Thyroid gland (tissue), 4 donors: ENCODE measurements at regions not wholly inside any gene's neighbourhood (a gene's known extent, or its start where the extent isn't known, plus 50 kb on each side); places are given as distances from the start of the nearest gene placed in this dataset.

ENCODE experiments used
- POLR2A ChIP-seq, 2 donors: fragments of 450-650 bp; IDR thresholded peaks; one replicate each; pipeline ENCODE4 v1.6.1; 2017; ENCODE audit warnings: antibody characterized with exemption in 2 of 2, mild to moderate bottlenecking in 2 of 2, moderate library complexity in 1 of 2
- TF ChIP-seq, protein P1 (sequence below), 6 experiments: fragments of 200-600 bp in 3 of 6; fragments of 450-650 bp in 3 of 6; sonication (generic) in 3 of 6; IDR thresholded peaks; one replicate each; pipeline ENCODE4 v1.5.1; 2016 to 2019; ENCODE audit warnings: antibody characterized with exemption in 6 of 6, mild to moderate bottlenecking in 2 of 6, inconsistent platforms in 1 of 6, moderate library complexity in 1 of 6

DNA sequence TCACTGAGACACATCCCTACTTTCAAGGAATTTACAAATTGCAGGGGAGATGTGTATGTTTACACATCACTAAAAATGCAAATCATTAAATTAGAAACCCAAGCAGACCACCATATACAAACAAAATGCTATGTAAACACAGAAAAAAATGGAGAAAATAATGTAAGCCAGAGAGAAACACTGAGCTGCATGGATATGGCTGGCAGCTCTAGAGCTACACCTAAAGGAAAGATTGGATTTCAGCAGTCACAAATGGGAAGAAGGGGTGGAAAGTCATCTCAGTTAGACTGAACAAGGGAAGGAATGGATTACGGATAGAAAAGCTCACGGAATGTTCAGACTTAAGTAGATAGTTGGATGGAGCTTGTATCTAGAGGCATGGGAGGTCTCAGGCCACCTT lies 186.3 kb downstream of the MOSPD2 start:
- TF ChIP-seq POLR2A (IDR thresholded peaks at IDR 0.05): no peak
- TF ChIP-seq, protein P1, sequence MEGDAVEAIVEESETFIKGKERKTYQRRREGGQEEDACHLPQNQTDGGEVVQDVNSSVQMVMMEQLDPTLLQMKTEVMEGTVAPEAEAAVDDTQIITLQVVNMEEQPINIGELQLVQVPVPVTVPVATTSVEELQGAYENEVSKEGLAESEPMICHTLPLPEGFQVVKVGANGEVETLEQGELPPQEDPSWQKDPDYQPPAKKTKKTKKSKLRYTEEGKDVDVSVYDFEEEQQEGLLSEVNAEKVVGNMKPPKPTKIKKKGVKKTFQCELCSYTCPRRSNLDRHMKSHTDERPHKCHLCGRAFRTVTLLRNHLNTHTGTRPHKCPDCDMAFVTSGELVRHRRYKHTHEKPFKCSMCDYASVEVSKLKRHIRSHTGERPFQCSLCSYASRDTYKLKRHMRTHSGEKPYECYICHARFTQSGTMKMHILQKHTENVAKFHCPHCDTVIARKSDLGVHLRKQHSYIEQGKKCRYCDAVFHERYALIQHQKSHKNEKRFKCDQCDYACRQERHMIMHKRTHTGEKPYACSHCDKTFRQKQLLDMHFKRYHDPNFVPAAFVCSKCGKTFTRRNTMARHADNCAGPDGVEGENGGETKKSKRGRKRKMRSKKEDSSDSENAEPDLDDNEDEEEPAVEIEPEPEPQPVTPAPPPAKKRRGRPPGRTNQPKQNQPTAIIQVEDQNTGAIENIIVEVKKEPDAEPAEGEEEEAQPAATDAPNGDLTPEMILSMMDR (IDR thresholded peaks at IDR 0.05): no peak
